ENCODE measurements at regions not wholly inside any gene's neighbourhood (a gene's known extent, or its start where the extent isn't known, plus 50 kb on each side); places are given as distances from the start of the nearest gene placed in this dataset.

DNA sequence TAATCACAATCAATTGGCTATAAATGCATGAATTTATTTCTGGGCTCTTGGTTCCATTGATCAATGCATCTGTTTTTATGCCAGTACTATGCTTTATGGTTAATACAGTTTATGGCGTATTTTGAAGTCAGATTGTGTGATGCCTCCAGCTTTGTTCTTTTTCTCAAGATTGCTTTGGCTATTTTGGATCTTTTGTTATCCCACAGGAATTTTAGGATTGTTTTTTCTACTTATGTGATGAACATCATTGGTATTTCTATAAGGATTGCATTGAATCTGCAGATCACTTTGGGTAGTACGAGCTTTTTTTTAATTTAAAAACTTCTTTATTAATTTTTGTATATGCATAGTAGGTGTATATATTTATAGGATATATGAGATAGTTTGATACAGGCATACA lies 338.7 kb upstream of the IGFBP7 start:
- TF ChIP-seq RFX5 (IDR thresholded peaks at IDR 0.05; ENCODE audit: low read length) (no peak), POLR2AphosphoS5 (IDR thresholded peaks at IDR 0.05; ENCODE audit: low read depth, low read length) (no peak)

All from SK-N-SH (cell line).